Fibroblast of skin of right biceps (primary cell): ENCODE measurements at regions not wholly inside any gene's neighbourhood (a gene's known extent, or its start where the extent isn't known, plus 50 kb on each side); places are given as distances from the start of the nearest gene placed in this dataset.

Experiments
- DNase-seq: peaks from one replicate; pipeline ENCODE4 v3.0.0-alpha.2; 2013

- no peak for DNase-seq
Observed at GRCh38 chr1:81379430-81379829, 421.3 kb upstream of the ADGRL2 start.

- no peak for DNase-seq
Observed at GRCh38 chr1:81377406-81377805, 423.3 kb upstream of the ADGRL2 start.

DNA sequence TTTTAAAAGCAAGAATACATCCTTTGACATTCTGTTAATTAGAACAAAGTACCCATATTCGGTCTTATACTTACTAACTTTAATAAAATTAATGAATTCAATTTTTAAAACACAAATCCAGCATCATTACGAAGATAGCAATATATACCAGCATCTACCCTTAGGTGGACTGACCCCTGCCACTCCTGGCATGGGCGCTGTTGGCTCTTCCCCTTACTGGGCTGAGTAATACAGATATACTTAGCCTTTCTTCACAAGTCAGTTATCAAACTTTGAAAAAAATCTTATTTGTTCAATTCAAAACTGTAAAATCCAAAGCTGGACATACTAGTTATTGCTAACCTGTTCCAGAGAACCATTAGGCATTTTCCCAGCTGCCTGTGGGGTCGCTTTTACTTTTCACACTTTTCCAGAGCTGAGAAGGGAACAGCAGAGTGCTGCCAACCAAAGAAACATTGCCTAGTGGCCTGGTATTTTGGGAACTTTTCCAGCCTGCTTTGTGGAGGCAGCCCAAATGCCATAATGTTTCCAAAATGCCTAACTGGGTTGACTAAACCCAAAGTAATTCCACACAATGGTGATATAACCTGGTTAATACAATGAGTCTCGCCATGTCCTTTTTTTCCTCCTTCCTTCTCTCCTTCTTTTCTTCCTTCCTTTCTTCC, 424.7 kb upstream of the ADGRL2 start:
- no peak for DNase-seq

- DNase-seq, result no peak
Observed at GRCh38 chr1:81374481-81374880, 426.3 kb upstream of the ADGRL2 start.

- no peak for DNase-seq
Observed at GRCh38 chr1:81371864-81372263, 428.9 kb upstream of the ADGRL2 start.

DNA sequence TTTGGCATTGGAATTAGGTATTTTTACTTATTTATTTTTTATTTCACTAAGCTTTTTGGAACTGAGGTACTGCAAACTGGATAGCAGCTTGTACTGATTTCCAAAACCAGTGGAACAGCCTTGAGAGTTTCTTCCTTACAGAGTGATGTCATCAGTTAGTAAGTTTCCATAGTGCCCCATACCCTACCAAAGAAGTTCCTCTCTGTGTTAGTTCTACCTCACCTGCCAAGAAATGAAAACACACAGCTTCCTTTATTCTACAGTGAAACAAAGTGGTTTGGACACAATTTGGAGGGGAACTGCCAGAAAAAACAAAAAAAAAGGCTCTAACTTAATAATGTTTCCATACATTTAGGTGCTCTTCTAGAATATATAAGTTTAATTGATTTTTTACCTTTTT, 430.9 kb upstream of the ADGRL2 start:
- DNase-seq, result no peak

- DNase-seq, result peak; percentile 17
Observed at GRCh38 chr1:81366173-81366572, 434.6 kb upstream of the ADGRL2 start.

- no peak for DNase-seq
Observed at GRCh38 chr1:81364088-81364487, 436.6 kb upstream of the ADGRL2 start.

- DNase-seq, result no peak
Observed at GRCh38 chr1:81358151-81358550, 442.6 kb upstream of the ADGRL2 start.

DNA sequence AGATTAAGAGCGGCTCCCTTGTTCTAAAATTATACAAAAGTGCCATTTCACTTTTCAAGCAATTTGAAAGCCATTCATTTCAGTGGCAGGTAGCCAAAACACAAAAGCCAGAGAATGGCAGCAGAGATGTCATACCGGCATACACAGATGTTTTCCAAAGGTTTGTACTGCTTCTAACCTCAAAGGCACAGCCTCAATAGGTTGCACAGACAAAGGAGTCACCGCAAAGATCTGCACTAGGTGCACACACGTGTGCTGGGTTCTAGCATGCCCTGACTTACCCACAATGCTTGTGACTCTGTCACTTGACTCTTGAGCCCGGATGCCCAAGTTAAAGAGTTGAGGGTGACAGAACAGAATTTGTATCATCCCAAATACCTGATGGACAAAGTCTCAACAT, 448.9 kb upstream of the ADGRL2 start:
- no peak for DNase-seq

GRCh38 chr1:81349194-81349965, 451.4 kb upstream of the ADGRL2 start:
- no peak for DNase-seq

- DNase-seq, result no peak
Observed at GRCh38 chr1:81345110-81345509, 455.6 kb upstream of the ADGRL2 start.

- DNase-seq, result no peak
Observed at GRCh38 chr1:81340239-81340638, 460.5 kb upstream of the ADGRL2 start.

GRCh38 chr1:81337226-81337625, 463.5 kb upstream of the ADGRL2 start:
- no peak for DNase-seq

DNA sequence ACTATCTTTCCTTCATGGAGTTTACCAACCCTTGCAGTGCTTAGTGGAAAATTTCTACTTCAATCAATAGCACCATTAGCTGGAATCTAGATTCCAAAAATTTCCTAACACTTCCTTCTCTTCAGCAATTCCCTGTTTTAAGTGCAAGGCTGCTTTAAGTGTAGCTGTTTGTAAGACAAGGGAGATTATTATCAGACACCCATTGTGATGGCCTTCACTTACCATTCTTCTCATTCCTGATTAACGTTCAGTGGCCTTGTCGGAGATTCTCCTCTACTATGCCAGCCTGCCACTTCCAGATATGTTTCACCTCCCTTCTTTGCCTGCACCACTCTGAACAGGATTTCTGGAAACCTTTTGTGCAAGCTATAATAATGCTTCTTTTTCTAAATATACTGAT, 464.9 kb upstream of the ADGRL2 start:
- DNase-seq, result no peak

GRCh38 chr1:81330521-81330920, 470.2 kb upstream of the ADGRL2 start:
- DNase-seq, result no peak

DNA sequence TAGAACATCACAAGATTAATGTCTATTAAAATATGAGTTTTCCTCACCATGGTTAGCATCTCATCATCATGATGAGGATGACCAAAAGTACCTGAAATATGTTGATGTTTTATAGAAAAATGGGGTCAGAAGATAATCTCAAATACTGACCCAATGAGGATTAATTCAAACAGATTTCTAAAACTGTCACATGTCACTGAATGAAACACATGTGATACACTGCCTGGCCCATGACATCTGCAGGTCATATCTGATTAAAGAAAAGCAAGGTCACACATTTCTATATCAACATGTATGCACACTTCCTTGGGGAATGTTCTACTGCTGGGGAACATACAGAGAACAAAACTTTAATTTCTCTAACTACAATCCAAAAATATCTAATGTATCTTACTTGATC, 470.6 kb upstream of the ADGRL2 start:
- DNase-seq, result no peak

DNA sequence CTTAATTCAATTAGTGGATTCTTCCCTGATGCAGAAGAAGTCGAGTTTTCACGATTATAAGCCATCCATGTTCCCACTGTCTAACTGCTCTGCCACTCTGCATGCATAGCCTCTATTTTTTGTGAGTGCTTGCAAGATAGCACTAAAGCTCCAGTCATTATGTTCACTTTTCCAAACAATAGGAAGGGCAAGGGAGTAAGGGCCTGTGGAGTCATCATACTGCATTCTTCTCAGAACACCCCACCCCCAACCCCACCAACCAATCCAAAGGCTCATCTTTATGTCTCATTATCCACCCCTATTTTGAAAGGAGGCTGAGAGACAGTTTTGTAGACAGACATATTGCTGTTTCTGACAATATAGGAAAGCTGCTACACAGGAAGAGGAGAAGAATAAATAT, 471.7 kb upstream of the ADGRL2 start:
- no peak for DNase-seq

DNA sequence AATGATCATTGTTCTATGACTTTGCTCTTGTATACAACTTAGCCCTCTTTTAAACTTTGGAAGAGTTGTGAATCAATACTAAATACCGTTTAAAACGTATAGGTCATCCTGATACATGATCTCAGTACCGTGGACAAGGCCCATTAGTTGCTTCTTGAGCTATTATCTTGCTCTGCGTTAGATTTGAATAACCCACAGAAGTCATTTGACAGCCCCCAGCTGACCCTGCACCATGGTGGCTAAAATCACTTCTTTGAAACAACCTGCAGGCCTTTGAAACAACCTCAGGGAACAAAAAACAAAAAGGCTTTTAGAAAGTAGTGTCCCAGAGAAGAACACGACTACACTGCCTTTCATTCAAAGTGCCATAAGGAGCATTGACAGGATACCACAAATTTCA, 473.0 kb upstream of the ADGRL2 start:
- no peak for DNase-seq

DNA sequence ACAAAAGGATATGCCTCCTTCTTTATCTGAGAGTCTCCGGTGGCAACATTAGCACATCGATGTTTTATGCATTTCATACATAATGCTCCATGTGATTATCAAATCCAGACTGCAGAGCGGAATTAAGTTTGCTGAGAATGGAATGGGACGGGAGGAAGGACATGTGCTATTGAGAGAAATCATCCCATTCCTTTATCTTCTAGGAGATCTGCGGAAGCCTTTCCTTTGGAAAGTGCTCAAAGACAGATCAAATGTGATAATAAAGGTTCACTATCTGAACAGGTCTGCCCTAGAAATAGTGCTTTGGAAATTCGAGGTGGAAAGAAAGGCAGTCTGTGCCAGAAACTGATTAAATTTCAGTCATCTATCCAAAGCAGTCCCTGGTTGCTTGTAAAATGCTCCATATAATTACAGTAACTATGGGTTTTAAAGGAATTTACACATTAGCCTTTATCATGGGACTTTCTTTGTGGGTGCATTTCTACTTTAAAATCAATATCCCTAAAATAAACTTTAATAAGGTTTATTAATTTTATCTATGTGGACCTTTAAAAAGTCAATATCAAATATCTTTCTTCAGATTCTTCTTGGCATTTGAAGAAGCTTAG, 473.5 kb upstream of the ADGRL2 start:
- DNase-seq, result no peak

GRCh38 chr1:81326212-81326611, 474.5 kb upstream of the ADGRL2 start:
- no peak for DNase-seq

GRCh38 chr1:81325397-81325796, 475.3 kb upstream of the ADGRL2 start:
- no peak for DNase-seq

GRCh38 chr1:81323862-81324261, 476.9 kb upstream of the ADGRL2 start:
- DNase-seq, result no peak

GRCh38 chr1:81317191-81317590, 483.5 kb upstream of the ADGRL2 start:
- DNase-seq, result no peak
